Right cardiac atrium (tissue), 5 donors: ENCODE measurements at regions not wholly inside any gene's neighbourhood (a gene's known extent, or its start where the extent isn't known, plus 50 kb on each side); places are given as distances from the start of the nearest gene placed in this dataset.
"Not testable (repeated sequence)": the region's sequence is repeated elsewhere in the genome, so short reads cannot be mapped to it uniquely, and the experiment has no call there.

ENCODE experiments used
- ATAC-seq, 2 donors: fragments of 200-7000 bp; cut with Tn5 transposase; one replicate each; pipeline versions ENCODE4 v1.8.0 to v1.9.1; 2020; ENCODE audit warnings: moderate library complexity in 2 of 2, mild to moderate bottlenecking in 1 of 2
- DNase-seq, 3 donors: peaks; one replicate each; pipeline ENCODE4 v3.0.0-alpha.2; 2020
- H3K27ac ChIP-seq: one replicate; pipeline ENCODE4 v1.5.1; 2013; ENCODE audit warnings: mild to moderate bottlenecking, low read length, control low read depth, moderate library complexity
- H3K27me3 ChIP-seq: one replicate; pipeline ENCODE4 v1.6.1; 2013; ENCODE audit not compliant: control insufficient read depth, insufficient read depth
- H3K4me1 ChIP-seq: one replicate; pipeline ENCODE4 v1.6.1; 2013; ENCODE audit warnings: low read length; ENCODE audit not compliant: control insufficient read depth, insufficient read depth
- H3K4me3 ChIP-seq: one replicate; pipeline ENCODE4 v1.5.1; 2013; ENCODE audit warnings: low read length, control low read depth
- H3K9me3 ChIP-seq: one replicate; pipeline ENCODE4 v1.6.1; 2013; ENCODE audit warnings: low read length; ENCODE audit not compliant: control insufficient read depth
- WGBS: extraction: QIAGEN DNeasy Blood & Tissue Kit; methylation state at CpG from one replicate; pipeline ENCODE4 v1.1.7; 2013; 5-methylcytosine and 5-hydroxymethylcytosine counted together
- intact Hi-C, 4 donors: fragments of 100-400 bp; cut with DNase I; formaldehyde crosslinking; loops; one replicate each; pipeline versions ENCODE4 v1.11.0 to v1.14.0; 2022 to 2023
- donor health status: healthy with polysubstance abuse.
- donor health status: DM: no; HTN: yes; CAD: no.
- donor health status: DM: no; HTN: no; CAD: no.
- donor health status: DM: no; HTN: yes; CAD: no; lungs with severe emphysema.
- donor health status: DM: yes; HTN: yes; CAD: no.

GRCh38 chrX:142270166-142270565 lies 65.1 kb upstream of the MAGEC2 start:
- H3K27ac ChIP-seq, DNase-seq, H3K27me3 ChIP-seq, H3K4me1 ChIP-seq, H3K4me3 ChIP-seq, ATAC-seq, H3K9me3 ChIP-seq, intact Hi-C loops: not testable (repeated sequence)
- WGBS, result 89% methylated on average over 7 of the region's 7 CpGs

DNA sequence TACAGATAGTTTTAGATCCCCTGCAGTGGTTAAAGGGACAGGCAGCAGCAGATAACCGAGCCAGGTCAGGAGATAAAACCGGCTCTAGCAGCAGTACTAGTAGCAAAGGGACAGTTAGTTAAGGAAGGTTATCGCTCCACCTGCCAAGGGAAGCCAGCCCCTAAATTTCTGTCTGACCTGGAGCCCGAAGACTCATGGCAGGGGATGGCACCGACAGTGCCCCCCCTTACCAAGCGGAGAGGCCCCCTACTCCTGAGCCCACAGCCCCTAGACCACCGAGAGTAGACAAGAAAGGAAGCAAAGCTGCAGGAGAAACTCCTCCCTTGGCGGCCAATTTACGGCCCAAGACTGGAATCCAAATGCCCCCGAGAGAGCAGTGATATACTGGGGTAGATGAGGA lies 61.3 kb upstream of the MAGEC2 start:
- ATAC-seq (no peak), DNase-seq (no peak)
- 85% methylated on average over 10 of the region's 10 CpGs for WGBS
- Histone ChIP-seq H3K27ac (no peak overlapping the region), H3K4me1 (no peaks in the 10 kb centered on the region), H3K4me3 (no peak overlapping the region), H3K27me3 (no peaks in the 10 kb centered on the region), H3K9me3 (no peaks in the 10 kb centered on the region)
- intact Hi-C loops, result no loop called here

DNA sequence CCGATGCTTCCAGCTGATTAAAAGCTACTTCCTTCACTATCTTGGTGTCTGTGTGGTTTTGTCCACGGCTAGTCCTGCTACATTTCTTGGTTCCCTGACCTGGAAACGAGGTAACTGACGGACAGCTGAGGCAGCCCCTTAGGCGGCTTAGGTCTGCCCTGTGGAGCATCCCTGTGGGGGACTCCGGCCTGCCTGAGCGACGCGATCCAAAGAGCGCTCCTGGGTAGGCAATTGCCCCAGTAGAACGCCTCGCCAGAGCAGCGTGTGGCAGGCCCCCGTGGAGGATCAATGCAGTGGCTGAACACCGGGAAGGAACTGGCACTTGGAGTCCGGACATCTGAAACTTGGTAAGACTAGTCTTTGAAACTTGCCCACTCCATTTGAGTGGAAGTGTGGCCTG lies 60.5 kb upstream of the MAGEC2 start:
- WGBS, result 92% methylated on average over 16 of the region's 16 CpGs
- H3K4me3 ChIP-seq, H3K27me3 ChIP-seq, H3K27ac ChIP-seq, ATAC-seq, DNase-seq, H3K9me3 ChIP-seq, H3K4me1 ChIP-seq, intact Hi-C loops: not testable (repeated sequence)

GRCh38 chrX:142256935-142257334 lies 51.8 kb upstream of the MAGEC2 start:
- Histone ChIP-seq H3K9me3 (no peaks in the 10 kb centered on the region), H3K27me3 (no peaks in the 10 kb centered on the region), H3K4me3 (no peak overlapping the region), H3K4me1 (no peaks in the 10 kb centered on the region), H3K27ac (no peak overlapping the region)
- no peak for DNase-seq
- ATAC-seq, result no peak
- WGBS, result 64% methylated on average over 3 of the region's 3 CpGs
- intact Hi-C loops, result no loop called here
